CD4-positive, alpha-beta T cell treated with Interleukin-6 at 100 ng/mL for 8 hours (primary cell): ENCODE measurements at regions not wholly inside any gene's neighbourhood (a gene's known extent, or its start where the extent isn't known, plus 50 kb on each side); places are given as distances from the start of the nearest gene placed in this dataset.

Source experiments
- DNase-seq: peaks from one replicate; pipeline ENCODE4 v3.0.0-alpha.2; 2020; ENCODE audit warnings: mixed read lengths, low spot score

- no peak for DNase-seq
Measured at GRCh38 chr6:16974704-16975359, 127.0 kb upstream of the STMND1 start.

DNA sequence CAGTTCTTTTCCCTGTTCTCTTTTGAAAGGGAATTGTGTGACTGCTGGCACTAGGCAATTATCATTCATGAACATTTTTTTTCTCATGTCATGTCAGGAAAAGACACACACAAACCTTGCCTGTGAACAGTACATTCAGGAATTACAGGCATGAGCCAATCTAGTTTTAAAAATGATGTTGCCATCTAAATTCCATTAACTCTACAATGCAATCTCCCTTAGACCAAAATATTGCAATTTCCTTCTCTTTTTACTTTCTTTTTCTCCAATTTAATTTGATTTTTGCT is 127.5 kb upstream of the STMND1 start:
- DNase-seq = no peak

DNA sequence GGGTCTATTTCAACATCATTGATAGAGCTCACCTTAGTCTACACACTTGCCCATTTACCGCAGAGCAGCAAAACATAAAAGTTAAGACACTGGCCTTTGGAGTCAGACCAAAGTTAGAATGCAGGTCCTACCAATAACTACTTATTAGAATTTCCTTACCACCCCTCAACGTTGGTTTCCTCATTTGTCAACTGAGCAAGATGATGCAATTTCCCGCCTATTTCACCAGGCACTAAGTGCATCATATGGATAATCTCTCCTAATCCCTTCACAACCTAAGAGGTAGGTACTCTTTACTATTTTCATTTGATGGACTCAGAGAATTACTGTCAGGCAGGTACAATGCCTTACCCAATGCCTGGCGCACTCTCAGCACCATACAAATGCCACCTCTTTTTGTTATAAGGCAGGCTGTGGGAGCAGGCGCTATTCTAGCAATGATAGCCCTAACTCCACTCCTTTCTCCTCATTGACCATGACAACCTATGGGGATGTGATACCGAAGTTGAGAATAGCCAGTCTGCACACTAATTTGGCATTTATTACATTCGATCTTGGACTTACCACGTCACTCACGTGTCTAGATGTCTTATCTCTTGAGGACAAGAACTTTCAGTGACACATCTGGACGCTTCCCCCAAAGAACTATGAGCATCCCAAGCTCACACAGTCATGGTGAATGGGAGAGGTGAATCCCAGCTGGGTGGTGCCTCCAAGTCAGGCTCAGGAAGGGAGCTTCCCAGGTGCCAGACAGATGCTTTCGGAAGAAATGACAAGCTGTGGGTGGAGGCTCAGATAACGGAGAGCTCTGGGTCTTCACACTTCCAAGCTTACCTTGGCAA is 128.1 kb upstream of the STMND1 start:
- DNase-seq = no peak

- DNase-seq = no peak
Measured at GRCh38 chr6:16973051-16973450, 128.8 kb upstream of the STMND1 start.

DNA sequence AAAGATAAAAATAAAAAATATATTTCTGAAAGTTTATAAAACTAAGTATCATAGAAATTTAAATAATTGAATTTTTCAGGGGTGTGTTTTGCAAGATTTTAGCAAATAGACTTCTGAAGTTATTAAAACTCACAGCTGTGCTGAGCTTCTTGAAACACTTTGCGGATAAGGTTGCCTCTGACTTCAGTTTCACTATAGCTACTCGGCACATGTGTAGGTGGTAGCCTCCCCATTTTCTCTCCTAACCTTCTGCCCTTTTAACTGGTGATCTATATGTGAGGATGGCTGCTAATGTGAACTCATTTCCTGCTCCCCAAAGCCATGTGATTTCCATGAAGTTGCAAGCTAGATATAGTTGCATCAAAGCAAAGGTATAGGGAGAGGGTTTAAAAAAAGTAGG is 129.3 kb upstream of the STMND1 start:
- no peak for DNase-seq

- no peak for DNase-seq
Measured at GRCh38 chr6:16969699-16970655, 131.9 kb upstream of the STMND1 start.

DNA sequence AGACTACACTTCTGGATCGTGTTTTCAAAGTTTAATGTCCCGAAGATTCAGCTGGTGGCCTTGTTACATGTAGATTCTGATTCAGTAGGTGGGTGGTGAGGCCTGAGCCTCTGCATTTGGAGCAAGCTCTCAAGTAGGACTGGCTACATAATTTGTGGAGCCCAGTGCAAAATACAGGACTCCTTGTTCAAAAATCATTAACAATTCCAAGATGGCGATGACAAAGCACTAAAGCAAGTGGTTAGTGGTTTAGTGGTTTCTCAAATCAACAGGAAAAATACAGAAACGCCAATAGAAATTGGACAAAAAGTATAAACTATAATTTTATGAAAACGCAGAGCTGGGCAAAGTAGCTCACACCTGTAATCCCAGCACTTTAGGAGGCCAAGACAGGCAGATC is 133.7 kb upstream of the STMND1 start:
- DNase-seq = no peak

DNA sequence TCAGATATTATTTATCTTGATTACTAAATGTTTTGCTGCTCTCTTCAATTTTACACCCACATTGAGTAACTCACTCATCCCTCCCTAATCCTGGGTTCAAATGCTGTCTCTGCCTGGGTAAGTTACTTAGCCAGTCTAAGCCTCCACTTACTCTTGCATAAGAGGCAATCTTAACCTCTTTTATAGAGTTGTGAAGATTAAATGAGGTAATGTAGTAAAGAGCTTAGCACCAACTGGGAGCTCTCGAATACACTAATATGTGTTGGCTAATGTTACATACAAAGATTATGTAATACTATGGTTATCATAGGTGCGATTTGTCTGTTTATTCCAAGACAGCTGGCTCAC is 134.4 kb upstream of the STMND1 start:
- DNase-seq = no peak

DNA sequence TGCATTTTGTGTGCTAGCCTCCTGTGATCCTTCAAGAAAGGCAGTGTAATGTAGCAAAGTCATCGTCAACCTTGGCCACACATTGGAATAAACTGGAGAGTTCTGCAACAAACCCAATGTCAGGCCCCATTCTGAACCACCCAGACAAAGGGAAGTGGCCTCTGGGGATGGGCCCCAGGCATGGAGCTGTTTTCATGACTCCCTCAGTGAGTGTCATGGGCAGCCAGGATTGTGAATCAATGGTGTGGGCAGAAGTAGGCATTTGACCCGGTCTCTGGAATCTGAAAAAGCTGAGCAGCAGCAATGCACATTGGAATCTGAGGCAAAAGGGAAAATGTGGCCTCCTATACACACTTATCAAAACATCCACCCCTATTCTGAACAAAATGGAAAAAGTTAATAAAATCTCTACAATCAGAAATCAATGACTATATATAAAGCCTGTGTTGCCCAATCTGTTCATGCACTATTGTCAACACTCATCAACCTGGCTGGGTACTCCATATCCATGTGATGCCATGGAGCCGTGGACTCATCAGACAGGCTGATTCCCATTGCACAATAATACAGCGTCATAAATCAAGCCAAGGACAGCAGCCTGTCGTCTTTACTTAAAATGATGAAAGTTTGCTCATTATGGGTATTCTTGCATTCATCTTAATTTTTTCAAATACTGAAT is 134.9 kb upstream of the STMND1 start:
- DNase-seq = no peak

DNA sequence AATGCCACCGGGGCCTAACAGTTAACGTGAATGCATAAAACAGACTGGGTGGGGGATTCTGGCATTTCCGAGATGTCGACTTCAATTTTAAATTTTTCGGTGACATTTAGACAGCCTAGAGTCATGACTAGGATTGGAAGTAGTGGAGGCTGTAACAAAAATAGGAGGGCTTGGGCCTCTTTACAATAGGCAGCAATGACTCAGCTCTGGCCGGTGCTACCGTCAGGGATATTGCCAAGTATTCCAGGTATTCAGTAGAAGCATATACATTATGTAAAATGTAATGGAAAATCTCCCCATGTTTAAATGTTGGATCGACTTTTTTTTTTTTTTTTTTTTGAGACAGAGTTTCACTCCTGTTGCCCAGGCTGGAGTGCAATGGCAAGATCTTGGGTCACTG is 136.2 kb upstream of the STMND1 start:
- DNase-seq = no peak

DNA sequence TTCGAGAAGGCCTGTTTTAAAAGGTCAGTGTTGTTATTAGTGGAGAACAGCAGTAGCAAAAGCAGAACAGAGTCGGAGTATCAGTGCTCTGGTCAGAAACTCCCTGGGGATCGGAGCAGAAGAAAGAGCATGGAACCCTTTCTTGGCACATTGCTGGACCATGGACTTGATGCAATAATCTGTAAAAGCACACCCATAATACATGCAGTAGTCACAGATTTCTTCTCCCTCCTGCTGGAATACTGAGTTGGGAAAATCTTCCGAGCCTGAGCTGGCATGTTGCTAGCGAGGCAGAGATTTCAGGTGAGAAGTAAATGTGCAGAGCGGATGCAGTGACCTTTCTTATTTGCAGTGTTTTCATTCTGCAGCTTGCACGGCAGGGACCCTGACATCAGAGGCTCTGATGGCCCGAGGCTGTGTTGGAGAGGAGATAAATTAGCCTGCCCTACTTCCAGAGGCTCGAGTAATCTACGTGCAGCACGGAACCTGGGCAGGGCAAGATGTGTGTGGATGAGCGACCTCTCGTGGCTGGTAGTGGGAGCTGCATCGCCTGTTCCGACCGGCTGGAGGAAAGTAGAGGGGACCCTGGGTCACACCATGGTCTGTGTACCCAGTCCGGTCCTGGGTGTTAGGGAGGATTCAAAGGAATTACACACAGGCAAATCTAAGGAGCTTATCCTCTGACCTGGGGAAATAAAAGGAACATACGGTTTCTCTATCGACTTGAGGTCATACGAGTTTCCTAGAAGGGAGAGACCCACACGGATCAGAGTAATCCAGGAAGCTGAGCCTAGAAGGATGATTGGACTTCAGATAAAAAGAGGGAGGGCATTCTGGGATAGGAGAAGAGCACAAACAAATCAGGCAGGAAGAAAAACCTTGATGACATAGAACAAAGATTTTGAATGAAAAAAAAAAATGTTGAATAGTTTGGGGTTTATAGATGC is 137.0 kb upstream of the STMND1 start:
- peak; percentile 44 for DNase-seq

DNA sequence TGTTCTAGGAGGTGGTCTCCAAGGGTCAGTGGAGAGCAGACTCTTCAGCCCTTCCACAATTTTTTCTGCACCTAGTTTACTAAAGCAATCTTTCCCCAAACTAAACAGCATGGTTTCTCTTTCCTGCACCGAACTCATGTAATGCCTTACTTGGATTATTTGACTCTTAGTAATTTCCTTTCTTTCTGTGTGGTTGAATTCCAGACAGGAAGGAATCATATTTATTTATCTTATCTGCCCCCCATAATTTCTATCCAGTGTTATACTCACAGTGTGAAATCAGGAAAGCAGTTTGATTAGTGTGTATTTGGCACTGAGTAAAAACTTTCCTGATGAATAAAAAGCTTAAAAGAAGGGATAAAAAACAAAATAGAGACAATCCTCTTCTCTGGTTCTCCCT is 140.3 kb upstream of the STMND1 start:
- DNase-seq = no peak

- DNase-seq = no peak
Measured at GRCh38 chr6:16959789-16960188, 142.1 kb upstream of the STMND1 start.

DNA sequence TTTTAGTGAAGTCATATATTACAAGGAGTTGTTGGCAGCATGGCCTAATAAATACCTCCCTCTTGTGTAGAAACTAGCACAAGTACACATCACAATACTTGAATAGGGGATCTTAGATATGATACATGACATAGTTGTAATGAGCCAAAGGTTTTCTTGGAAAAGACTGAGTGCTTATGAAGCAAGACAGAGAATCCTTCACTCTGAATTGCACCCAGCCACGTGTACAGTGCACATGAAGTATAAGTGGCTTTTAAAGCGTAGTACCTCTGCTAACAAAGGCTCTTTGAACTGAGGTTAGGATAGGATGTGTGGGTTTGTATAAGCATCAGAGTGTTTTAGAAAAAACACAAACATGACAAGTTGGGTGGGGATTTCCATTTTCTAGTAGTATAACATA is 145.5 kb upstream of the STMND1 start:
- DNase-seq = no peak

GRCh38 chr6:16955899-16956298 is 146.0 kb upstream of the STMND1 start:
- no peak for DNase-seq

GRCh38 chr6:16953905-16954304 is 147.9 kb upstream of the STMND1 start:
- no peak for DNase-seq

DNA sequence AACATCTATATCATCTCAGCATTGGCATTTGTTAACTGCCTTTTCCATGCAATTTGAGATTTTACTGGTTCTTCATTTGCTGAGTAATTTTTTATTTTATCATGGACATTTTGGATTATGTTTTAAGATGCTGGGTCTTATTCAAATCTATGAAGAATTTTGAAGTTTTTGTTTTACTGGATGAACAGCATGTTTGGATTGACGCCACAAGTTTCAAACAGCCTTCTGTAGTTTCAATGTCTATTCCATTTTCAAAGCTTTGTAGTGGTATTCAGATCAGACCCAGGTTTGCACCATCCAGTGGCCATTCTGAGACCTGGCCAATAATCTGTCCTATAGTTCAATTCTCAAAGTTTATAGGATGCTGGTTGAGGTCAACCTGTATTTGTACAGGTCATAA is 148.4 kb upstream of the STMND1 start:
- no peak for DNase-seq

DNA sequence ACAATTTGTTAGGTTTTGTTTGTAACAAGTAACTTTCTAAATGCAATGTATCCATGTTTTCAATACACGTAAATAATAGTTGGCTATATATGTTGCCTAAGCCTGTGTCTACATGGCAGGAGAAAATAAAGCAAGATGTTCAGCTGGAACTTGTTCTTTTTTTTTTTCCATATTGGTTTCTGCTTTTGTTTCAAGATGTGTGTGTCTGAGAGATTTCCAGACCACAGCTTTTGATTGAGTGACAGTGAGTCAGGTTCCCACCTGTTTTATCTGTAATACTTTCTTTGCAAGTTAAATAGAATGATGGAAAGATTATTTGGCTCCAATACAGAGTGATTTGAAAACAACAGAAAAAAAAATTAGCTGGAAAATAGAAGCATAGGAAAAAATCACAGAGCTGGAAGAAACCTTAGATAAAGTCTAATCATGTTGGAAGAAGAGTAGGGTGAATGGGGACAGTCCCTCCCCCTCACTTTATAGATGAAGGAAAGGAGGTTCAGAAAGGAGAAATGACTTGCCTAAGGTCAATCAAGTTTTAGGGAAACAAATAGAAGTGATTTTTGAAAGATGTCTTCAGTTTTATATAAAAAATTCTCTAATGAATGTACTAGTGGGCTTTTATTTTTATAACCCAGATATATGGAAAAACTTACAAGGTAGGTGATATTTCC is 150.9 kb upstream of the STMND1 start:
- DNase-seq = no peak

GRCh38 chr6:16950302-16950701 is 151.5 kb upstream of the STMND1 start:
- no peak for DNase-seq

DNA sequence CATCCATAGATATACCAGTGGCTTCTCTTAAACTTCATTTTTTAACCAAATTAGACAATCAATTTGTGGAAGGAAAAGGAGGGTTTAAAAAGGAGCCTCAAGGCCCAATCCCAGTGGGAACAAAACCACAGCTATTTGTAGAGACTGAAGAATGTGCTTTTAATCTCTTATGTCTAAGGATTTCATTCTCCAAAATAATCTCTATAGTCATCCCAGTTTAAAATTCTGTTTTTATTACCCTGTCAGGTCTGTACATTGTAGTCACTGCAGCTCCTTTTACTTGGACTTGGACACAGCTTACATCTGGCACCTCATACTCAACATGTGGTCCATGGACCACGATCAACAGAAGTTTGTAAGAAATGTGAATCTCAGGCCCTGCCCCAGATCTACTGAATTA is 152.1 kb upstream of the STMND1 start:
- no peak for DNase-seq

GRCh38 chr6:16948396-16948795 is 153.5 kb upstream of the STMND1 start:
- DNase-seq = no peak
